ENCODE measurements at regions not wholly inside any gene's neighbourhood (a gene's known extent, or its start where the extent isn't known, plus 50 kb on each side); places are given as distances from the start of the nearest gene placed in this dataset.

GRCh38 chr13:33496336-33496735 is 210.8 kb upstream of the STARD13 start:
- ChIA-PET POLR2A (no interaction called here), CTCF (no interaction called here)
- no peaks in the 10 kb centered on the region for H3K9me3 ChIP-seq (ENCODE audit: control extremely low read depth in 1 of 3, control insufficient read depth in 2 of 3, insufficient read depth in 1 of 3, low read length in 2 of 3)
- no peak for TF ChIP-seq CTCF (IDR thresholded peaks at IDR 0.05)
- no peak for TF ChIP-seq EZH2 (IDR thresholded peaks at IDR 0.05; ENCODE audit: borderline replicate concordance, insufficient read depth, low read depth, low read length, poor library complexity, severe bottlenecking)
- no peak overlapping the region for H3K4me3 ChIP-seq (ENCODE audit: control extremely low read depth in 1 of 5, extremely low read depth in 1 of 5, insufficient read depth in 1 of 5, low read depth in 2 of 5, low read length in 4 of 5)
- H2AFZ ChIP-seq (ENCODE audit: insufficient read depth, low read depth, low read length, poor library complexity, severe bottlenecking): no peak overlapping the region
- H4K20me1 ChIP-seq (ENCODE audit: control insufficient read depth, insufficient read depth, low read length, poor library complexity, severe bottlenecking): no peaks in the 10 kb centered on the region
- no peak for ATAC-seq (ENCODE audit: low read depth)
- no peaks in the 10 kb centered on the region for H3K27me3 Mint-ChIP-seq
- H3K9ac ChIP-seq (ENCODE audit: low read length): no peak overlapping the region
- H3K79me2 ChIP-seq (ENCODE audit: control insufficient read depth, insufficient read depth, low read length): no peaks in the 10 kb centered on the region
- no peak overlapping the region for H3K4me3 Mint-ChIP-seq
- intact Hi-C loops (cut with micrococcal nuclease): no loop called here
- H3K4me1 Mint-ChIP-seq: peaks cover 14% of the 10 kb centered on the region
- no peak overlapping the region for H3K27ac ChIP-seq (ENCODE audit: low read length in 2 of 2)
- no peak for DNase-seq
- H3K27ac Mint-ChIP-seq: no peak overlapping the region
- H3K36me3 ChIP-seq (replicated peaks in 1 of 2; ENCODE audit: control extremely low read depth in 1 of 2, control insufficient read depth in 1 of 2, extremely low read depth in 1 of 2, insufficient read depth in 2 of 2, low read length in 1 of 2): no peaks in the 10 kb centered on the region
- no peaks in the 10 kb centered on the region for H3K27me3 ChIP-seq (replicated peaks in 1 of 4; ENCODE audit: control extremely low read depth in 1 of 4, control insufficient read depth in 3 of 4, insufficient read depth in 4 of 4, low read length in 3 of 4)
- H3K4me2 ChIP-seq (replicated peaks; ENCODE audit: low read depth, low read length, poor library complexity, severe bottlenecking): no peak overlapping the region
- no peaks in the 10 kb centered on the region for H3K9me3 Mint-ChIP-seq (ENCODE audit: insufficient read depth)
- peaks cover 0 to 10% of the 10 kb centered on the region in 2 donors for H3K4me1 ChIP-seq (ENCODE audit: control insufficient read depth in 2 of 2, insufficient read depth in 2 of 2, low read length in 2 of 2)

- intact Hi-C loops (cut with micrococcal nuclease): no loop called here
- H3K9me3 ChIP-seq (ENCODE audit: control extremely low read depth in 1 of 3, control insufficient read depth in 2 of 3, insufficient read depth in 1 of 3, low read length in 2 of 3): no peaks in the 10 kb centered on the region
- H2AFZ ChIP-seq (ENCODE audit: insufficient read depth, low read depth, low read length, poor library complexity, severe bottlenecking): no peak overlapping the region
- H3K9me3 Mint-ChIP-seq (ENCODE audit: insufficient read depth): no peaks in the 10 kb centered on the region
- no peaks in the 10 kb centered on the region for H3K27me3 ChIP-seq (replicated peaks in 1 of 4; ENCODE audit: control extremely low read depth in 1 of 4, control insufficient read depth in 3 of 4, insufficient read depth in 4 of 4, low read length in 3 of 4)
- CTCF ChIA-PET: no interaction called here
- no peak overlapping the region for H3K27ac ChIP-seq (ENCODE audit: low read length in 2 of 2)
- H3K79me2 ChIP-seq (ENCODE audit: control insufficient read depth, insufficient read depth, low read length): no peaks in the 10 kb centered on the region
- no peak overlapping the region for H3K4me2 ChIP-seq (replicated peaks; ENCODE audit: low read depth, low read length, poor library complexity, severe bottlenecking)
- H3K27me3 Mint-ChIP-seq: no peaks in the 10 kb centered on the region
- peaks cover 19% of the 10 kb centered on the region for H3K4me1 Mint-ChIP-seq
- no peak overlapping the region for H3K9ac ChIP-seq (ENCODE audit: low read length)
- ATAC-seq (ENCODE audit: low read depth): no peak
- no CpG with 5 or more reads among the region's 4 CpGs for WGBS (ENCODE audit: insufficient coverage)
- TF ChIP-seq CTCF (IDR thresholded peaks at IDR 0.05) (no peak), EZH2 (IDR thresholded peaks at IDR 0.05; ENCODE audit: borderline replicate concordance, insufficient read depth, low read depth, low read length, poor library complexity, severe bottlenecking) (no peak)
- no peaks in the 10 kb centered on the region for H3K36me3 ChIP-seq (replicated peaks in 1 of 2; ENCODE audit: control extremely low read depth in 1 of 2, control insufficient read depth in 1 of 2, extremely low read depth in 1 of 2, insufficient read depth in 2 of 2, low read length in 1 of 2)
- H4K20me1 ChIP-seq (ENCODE audit: control insufficient read depth, insufficient read depth, low read length, poor library complexity, severe bottlenecking): no peaks in the 10 kb centered on the region
- POLR2A ChIA-PET: no interaction called here
- H3K4me1 ChIP-seq (ENCODE audit: control insufficient read depth in 2 of 2, insufficient read depth in 2 of 2, low read length in 2 of 2): peaks cover 0 to 10% of the 10 kb centered on the region in 2 donors
- no peak overlapping the region for H3K4me3 Mint-ChIP-seq
- H3K27ac Mint-ChIP-seq: no peak overlapping the region
- no peak for DNase-seq
- no peak overlapping the region for H3K4me3 ChIP-seq (ENCODE audit: control extremely low read depth in 1 of 5, extremely low read depth in 1 of 5, insufficient read depth in 1 of 5, low read depth in 2 of 5, low read length in 4 of 5)
These were observed 211.7 kb upstream of the STARD13 start for GRCh38 chr13:33497146-33497845.

All from B cell (primary cell).